ENCODE measurements at regions not wholly inside any gene's neighbourhood (a gene's known extent, or its start where the extent isn't known, plus 50 kb on each side); places are given as distances from the start of the nearest gene placed in this dataset.

DNA sequence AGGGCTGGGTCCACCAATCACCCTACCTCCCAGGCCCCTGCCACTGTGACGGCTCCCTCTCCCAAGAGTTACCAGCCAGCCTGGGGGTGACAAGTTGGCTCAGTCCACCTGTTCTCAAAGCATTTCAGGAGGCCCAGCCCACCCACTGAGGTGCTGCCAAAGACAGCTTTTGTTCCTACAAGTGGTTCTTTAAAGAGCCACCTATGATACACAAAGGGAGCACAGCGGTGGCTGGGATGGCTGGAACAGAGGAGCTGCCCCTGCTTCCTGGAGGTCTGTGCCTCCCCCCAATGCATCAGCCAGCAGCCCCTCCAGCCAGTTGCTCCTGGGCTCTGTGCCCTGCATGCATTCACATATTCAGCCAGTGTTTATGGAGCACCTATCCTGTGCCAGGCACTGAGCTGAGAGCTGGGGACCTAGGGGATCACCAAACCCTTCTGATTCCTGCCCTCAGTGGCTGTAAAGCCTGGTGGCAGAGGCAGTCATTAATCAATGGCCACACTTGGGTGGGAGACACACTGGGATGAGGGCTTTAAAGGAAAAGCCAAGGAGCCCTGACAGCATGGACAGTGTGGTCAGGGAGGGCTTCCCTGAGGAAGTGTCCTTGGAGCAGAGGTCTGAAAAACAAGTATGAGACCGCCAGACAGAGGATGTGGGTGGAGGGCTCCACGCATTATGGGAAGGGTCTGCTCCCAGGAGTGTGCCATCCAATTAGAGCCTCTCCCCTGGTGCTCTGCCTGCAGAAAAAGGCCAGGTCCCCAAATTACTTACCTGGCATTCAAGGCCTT, 107.1 kb upstream of the LINGO1 start:
- no peak for DNase-seq (ENCODE audit: low read depth)

DNA sequence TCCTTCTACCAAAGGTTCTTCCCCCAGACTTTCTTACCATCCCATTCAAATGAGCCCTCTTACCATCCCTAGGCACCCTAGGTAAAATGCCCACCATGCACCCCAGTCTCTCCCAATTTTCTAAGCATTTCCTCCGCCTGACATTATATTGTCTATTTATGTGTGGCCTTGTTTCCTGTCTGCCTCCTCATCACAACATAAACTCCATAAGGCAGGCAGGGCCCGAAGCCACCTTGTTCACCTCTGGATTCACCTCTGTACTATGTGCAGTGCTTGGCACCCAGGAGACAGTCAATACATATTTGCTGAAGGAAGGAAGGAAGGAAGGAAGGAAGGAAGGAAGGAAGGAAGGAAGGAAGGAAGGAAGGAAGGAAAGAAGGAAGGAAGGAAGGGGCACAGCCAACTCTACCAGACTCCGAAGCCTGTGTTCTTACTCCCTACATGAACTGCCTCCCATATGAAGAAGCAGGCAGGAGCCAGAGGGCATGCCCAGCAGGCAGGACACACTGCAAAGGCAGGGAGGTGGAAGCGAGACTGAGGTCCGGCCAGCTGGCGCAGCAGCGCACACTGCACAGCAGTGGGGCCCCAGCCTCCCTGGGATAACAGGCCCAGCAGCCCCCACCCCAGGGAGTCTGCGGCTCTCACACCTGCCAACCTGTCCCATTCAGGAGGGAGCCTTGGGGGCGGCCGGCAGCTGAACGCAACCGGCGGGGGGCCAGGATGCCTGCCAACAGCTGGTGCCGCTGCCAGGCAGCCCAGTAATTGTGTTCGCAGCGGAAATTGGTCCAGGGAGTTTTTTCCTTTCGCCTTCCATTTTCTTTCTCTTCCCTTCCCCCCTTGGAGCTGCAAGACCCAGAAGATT, 106.0 kb upstream of the LINGO1 start:
- DNase-seq (ENCODE audit: low read depth), result no peak

DNA sequence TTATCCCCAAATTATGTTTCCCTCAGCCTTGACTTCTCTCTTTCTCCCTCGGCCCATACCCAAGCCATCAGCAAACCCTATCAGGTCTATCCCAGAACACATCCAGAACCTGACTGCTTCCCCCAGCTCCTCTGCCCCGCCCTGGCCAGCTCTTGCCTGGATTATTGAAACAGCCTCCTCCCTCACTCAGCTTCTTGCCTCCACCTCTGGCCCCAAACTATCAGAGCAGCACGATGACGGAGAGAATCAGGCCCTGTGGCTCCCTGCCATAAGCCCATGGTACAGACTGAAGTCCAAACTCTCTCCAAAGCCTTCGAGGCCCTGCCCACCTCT, 105.3 kb upstream of the LINGO1 start:
- no peak for DNase-seq (ENCODE audit: low read depth)

DNA sequence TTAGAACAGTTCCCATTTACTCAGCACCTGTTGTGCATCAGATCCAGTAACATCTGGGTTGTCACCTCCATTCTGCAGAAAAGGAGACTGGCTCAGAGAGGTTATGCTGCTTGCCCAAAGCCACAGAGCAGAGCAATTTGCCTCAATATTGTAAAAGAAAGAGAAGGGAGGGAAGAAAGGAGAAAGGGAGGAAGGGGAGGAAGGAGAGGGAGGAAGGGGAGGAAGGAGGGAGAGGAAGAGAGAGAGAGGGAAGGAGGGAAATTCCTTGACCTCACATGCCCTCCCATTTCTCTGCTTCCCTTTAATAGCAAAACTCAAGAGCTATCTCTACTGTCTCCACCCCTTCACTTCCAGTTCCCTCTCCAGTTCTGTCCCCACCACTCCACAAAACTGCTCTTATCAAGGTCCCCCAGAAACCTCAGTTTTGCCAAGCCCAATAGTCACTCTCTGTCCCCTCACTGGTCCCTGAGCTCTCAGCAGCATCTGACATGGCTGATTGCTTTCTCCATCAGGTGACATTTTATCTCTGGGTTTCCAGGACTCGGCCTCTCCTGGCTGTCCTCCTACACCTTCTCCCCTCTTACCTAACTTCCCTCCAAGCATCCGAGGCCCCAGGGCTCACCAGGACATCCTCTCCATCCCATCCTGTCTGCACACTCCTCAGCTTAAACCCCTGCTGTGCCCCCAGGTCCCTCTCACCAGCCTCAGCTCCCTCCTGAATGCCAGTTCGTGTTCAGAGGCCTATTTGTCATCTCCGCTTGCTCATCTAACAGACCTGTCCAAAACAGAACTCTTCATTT, 104.7 kb upstream of the LINGO1 start:
- DNase-seq (ENCODE audit: low read depth), result no peak

DNA sequence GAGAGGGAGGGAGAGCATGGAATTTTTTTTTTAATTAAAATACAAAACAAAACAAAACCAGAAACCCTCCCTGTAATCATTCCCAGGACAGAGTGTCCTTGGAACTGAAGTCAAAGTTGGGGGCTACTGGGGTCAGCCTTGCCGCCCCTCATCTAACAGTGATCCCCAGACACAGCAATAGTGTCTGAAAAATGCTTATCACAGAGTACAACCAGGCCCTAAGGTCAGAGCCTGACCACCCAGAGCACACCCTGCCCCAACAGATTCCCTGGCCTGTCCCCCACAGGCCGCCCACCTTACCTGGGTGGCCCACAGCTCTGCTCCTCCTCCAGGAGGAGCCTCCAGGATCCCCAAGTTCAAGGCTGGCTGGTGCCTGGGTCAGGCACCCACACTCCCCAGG, 101.6 kb upstream of the LINGO1 start:
- DNase-seq (ENCODE audit: low read depth), result no peak

DNA sequence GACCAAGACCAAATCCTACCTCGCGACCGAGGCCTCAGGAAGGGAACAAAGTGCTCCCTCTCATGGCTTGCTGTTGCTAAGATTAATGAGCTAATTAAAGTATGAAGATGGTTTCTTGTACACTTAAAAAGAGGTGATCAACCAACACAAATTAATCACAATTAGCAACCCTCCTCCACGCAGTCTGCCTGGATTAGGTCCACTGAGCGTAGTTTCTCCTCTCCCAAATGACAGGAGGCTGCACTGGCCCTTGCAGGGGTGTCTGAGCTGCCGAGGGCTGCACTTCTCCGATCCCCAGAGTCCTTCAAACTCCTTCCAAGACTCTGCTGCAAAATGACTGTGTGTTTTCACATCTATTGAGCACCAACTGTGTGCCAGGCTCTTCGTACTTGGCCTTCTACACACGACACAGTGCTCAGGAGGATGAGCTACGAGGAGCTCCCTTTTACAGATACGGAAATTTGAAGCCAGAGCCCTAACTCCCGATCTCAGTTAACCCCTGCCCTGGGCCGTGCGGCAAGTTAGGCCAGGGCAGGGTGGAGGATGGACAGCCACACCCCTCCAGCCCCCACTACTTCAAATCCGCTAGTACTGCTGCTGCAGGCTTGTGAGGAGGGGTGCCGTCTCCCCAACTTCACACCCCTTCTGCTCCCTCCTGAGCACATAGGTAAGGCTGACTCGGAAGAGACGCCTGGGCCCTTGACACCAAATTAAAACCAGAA, 101.0 kb upstream of the LINGO1 start:
- no peak for DNase-seq (ENCODE audit: low read depth)

DNA sequence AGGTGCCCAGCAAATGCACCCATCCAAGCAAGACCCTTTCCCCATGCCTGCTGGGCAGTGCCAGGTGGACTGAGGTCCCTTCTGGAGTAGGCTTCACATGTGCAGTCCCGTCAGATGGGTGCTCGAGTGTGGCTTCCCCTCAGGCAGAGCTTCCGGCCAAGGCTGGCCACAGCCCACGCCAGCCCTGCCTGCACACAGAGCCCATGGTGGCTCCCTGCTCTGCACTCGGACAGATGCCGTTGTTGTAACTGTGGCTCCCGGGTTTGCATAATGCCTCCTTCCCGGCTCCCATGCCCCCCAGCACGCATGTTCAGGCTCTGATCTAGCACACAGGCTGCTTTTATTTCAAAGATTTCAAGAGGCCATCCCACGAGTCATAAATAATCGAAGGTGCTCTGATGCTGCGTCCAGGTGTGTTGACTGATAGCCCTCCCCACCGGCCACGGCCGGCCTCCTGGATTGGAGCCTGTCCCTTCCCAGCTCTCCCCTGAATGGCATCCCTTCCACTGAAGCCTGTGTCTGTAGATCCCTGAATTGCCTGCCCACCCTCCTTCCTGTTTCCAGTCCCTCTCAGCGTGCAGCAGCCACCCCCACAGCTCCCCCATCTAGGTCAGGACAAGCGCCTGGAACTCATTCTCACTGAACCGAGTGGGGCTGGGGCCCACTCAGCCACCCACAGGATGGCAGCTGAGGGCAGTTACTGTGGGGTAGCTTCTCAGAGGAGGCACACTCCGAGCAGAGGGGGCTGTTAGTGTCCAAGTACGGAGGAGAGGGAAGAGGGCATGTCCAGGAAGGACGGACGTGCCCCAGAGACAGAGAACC, 100.0 kb upstream of the LINGO1 start:
- no peak for DNase-seq (ENCODE audit: low read depth)

DNA sequence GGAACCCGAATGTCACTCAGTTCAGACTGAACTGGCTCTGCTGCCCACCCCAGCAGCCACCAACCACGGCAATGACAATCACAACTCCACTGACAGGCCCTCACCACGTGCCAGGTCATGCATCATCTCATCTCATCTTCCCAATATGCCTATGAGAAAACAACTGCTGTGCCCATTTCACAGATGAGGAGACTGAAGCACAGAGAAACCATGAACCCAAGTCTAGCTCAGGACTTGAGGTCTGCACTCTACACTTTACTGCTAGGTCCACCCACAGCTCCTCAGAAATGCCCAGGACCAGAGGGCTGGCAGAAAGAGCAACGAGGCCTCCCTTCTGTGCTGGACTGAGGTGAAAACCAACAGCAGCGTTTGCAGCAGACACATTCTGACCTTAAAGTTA, 99.2 kb upstream of the LINGO1 start:
- no peak for DNase-seq (ENCODE audit: low read depth)

DNA sequence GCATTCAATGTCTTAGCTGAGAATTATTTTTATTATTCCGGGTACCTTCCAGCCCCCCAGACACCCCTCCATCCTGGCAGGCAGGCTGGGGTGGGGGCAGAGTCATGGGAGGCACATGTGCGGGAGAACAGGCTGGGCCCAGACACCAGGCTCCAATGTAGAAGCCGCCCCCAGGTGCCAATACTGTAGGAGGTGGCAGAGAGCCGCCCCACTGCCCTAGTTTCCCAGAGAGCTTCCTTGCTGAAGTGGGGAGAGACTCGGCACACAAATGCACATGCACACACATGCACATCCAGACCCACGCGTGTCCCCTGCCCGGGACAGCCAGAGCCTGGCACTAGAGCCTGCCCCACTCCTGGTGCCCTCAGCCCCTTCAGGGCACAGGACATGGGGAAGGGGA, 98.4 kb upstream of the LINGO1 start:
- no peak for DNase-seq (ENCODE audit: low read depth)

DNA sequence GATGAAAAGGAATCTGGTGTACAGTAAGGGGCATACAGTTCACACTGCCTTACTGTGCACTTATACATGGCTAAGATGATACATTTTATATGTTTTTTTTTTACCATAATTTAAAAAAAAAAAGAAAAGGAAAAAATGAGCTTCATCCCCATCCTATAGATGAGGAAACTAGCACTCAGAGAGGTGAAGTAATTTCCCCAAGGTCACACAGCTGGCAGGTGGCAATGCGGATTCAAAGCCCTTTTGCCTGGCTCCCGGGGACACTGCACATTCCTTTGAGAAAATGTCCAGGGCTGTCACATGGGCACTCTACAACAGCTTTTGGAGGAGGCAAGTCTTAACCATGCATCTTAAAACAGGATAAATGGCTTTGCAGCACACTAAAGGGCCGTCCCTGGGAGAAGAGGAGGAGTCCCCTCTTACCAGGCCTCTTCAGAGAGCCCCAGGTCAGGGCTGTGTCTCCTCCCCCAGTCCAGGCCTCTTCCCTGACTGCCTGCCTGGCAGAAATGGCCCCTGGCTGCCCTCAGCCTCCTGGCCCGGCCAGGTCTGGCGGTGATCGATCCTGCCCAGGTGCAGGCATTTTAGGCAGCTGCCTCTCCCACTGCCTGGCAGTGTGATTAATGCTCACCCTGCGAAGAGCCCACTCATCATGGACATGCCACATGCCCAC, 95.1 kb upstream of the LINGO1 start:
- no peak for DNase-seq (ENCODE audit: low read depth)

DNA sequence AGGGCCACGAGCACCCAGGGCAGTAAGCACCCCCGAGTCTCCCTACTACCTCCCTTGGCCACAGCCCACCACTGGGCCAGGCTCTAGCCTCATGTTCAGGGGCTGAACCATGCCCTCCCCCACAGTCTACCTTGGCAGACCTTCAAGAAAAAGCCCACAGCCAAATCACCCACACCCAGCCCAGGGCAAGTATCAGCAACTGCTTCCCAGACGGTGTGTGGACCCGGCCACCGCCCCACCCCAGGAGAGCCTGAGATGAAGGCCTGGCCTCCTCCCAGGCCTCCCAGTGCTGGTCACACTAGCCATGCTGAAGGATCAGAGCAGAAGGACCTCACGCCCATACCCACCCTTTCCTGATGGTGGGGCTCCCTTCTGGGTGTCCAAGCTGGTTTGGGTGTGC, 92.0 kb upstream of the LINGO1 start:
- DNase-seq (ENCODE audit: low read depth), result no peak

DNA sequence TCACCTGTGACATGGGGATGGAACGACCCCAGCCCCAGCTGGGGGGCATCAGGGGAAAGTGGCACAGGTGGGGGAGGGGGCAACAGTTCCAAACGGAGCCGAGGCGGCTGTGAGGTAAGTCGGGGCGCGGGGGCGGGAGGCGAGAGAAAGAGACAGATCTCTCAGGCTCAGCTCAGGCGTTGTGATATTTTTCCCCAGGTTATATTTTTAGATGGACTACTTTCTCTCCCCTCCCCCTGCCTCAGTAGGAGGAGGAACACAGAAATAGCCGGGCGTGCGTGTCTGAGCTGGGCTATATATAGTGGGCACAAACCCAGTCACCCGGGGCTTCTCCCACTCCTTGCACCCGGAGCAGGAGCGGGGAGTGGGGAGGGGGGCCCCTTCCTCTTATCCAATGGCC, 91.0 kb upstream of the LINGO1 start:
- no peak for DNase-seq (ENCODE audit: low read depth)

DNA sequence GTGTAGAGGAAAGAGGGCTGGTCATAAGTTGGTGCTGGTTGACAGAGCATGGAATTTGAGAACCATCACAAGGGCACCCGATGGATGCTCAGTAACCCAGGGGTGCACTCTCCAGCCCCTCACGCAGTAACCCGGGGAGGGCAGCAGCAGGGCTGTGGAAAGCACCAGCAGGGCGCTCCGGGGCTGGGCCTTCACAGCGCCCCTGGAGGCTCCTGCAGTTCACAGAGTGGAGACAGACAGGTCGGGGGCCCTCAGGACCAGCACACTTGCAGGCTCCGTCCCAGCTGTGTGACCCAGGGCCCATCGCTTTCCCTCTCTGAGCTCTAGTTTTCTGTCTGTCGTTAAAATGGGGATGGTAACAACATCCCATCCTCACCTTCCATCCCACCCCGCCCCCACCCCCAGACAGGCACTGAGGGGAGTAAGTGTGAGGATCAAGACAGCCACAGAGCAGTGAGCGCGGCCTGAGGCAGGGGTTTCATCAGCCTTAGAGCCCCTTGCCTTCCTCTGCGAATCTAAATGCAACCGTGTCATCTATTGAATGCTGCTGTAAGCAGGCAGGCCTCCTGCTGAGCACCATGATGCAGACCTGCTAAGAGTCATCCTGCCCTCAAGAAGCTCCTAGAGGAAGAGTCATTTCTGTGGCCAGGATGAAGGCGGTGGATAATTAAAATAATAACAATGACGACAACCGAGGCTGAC, 90.2 kb upstream of the LINGO1 start:
- no peak for DNase-seq (ENCODE audit: low read depth)

DNA sequence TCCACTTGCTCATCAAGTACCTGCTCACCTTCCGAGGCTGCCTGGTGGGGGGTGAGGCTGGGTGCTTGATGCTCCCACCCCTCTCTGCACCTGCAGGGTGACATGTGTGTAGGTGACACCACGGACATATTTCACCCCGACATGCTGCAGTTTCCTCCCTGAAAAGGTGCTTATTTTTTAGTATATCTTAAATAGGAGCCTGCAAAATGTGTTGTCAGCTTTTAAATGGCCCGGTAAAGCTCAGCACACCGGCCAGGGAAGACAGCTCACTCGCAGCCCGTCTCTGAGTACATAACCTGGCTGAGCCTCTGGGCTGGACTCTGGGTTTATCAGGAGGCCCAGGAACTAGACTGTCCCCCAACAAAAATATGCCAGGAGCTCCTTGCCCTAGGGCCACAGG, 89.3 kb upstream of the LINGO1 start:
- DNase-seq (ENCODE audit: low read depth), result no peak

DNA sequence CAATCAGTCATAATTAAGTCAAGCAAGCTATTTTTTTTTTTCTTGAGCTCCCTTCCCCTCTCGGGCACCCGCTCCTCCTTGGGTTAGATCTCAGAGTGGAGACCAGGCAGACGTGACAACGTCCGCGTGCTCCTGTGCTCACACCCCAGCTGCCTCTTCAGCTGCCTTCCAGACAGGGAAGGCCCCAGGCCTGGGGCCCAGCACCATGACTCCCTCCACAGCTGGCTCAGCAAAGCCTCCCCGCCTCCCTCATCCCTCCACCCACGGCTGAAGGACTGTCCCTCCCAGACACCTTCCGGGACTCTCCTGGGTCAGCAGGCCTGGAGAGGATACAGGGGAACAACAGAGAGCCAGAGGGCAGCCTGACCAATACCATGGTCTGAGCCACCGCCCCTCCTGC, 87.9 kb upstream of the LINGO1 start:
- no peak for DNase-seq (ENCODE audit: low read depth)

DNA sequence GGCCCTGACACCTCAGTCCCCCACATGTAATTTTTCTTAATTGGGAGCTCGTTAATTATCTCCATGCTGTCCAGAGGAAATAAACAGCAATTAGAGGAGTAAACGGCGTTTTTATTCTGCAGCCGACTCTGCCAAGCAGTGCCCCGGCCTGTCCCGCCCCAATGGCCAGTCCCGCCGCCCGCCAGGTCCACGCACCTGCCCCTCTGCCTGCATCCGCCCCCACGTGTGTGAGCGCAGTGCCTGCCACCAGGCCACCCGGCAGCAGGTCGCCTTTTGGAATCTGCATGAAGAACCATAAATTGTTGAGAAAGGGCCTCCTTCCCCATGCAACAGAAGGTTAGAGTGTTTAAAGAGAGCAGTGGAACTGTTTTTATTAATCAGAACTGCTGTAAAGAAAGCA, 87.5 kb upstream of the LINGO1 start:
- no peak for DNase-seq (ENCODE audit: low read depth)

DNA sequence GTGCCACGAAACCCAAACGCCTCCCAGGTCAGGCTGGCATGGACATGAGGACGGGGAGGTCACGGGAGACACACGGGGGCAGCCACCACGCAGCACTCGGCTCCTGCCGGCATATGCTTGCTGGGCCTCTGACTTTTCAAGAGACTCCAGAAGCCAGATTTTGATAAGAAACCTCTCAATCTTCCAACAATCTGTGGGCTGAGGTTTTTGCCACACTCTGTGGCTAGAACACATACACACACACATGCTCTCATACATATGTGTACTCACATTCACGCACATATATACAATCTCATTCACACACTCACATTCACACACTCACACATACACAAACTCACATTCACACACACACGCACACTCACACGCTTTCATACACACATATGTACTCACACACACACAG, 86.7 kb upstream of the LINGO1 start:
- no peak for DNase-seq (ENCODE audit: low read depth)

DNA sequence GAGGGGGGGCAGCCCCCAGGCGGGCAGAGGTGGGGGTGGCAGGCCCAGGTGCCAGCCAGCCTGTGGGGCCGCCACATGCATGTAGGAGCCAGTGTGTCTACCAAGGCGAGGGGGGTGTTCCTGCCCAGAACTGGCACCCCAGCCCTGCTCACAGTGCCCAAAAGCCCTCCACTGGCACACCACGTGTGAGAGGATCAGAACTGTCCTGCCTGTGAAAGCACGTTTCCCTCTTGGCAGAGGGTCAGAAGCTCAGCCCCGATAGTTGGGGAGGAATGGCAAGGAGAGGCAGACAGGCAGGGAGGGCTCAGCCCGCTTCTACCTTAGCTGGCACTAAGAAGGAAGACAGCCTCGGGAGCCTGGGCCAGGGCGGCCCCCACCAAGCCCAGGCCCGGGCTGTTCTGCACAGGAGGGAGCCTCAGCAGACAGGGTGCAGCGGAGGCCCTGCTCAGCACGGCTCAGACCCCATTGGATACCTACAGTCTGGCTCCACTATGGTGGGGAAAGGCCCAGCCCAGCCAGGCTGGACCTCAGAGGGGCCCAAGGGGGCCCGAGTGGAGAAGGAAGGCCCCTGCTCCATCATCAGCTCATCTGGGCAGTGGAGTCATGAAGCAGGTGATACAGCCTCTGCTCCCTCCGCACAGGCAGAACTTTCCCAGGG, 84.8 kb upstream of the LINGO1 start:
- no peak for DNase-seq (ENCODE audit: low read depth)
